HG02981 (cell line): ENCODE measurements at regions not wholly inside any gene's neighbourhood (a gene's known extent, or its start where the extent isn't known, plus 50 kb on each side); places are given as distances from the start of the nearest gene placed in this dataset.
"Not testable (repeated sequence)": the region's sequence is repeated elsewhere in the genome, so short reads cannot be mapped to it uniquely, and the experiment has no call there.

Experiments
- ATAC-seq: cut with Tn5 transposase; IDR thresholded peaks from one replicate; pipeline ENCODE4 v1.9.1; 2021; ENCODE audit warnings: mild to moderate bottlenecking, moderate library complexity; ENCODE audit not compliant: unreplicated experiment

- ATAC-seq, result no peak
Measured at GRCh38 chr2:105504459-105504858, 105.6 kb upstream of the FHL2 start.

GRCh38 chr2:105502625-105503334, 103.9 kb upstream of the FHL2 start:
- no peak for ATAC-seq

GRCh38 chr2:105498281-105498846, 99.5 kb upstream of the FHL2 start:
- no peak for ATAC-seq

- ATAC-seq, result no peak
Measured at GRCh38 chr2:105497094-105497493, 98.2 kb upstream of the FHL2 start.

GRCh38 chr2:105496271-105496670, 97.4 kb upstream of the FHL2 start:
- ATAC-seq, result no peak

- no peak for ATAC-seq
Measured at GRCh38 chr2:105494683-105495425, 96.0 kb upstream of the FHL2 start.

GRCh38 chr2:105490956-105491355, 92.1 kb upstream of the FHL2 start:
- no peak for ATAC-seq

GRCh38 chr2:105490204-105490603, 91.4 kb upstream of the FHL2 start:
- no peak for ATAC-seq

GRCh38 chr2:105489168-105489878, 90.5 kb upstream of the FHL2 start:
- no peak for ATAC-seq

GRCh38 chr2:105488285-105488684, 89.4 kb upstream of the FHL2 start:
- no peak for ATAC-seq

- ATAC-seq, result no peak
Measured at GRCh38 chr2:105487142-105488069, 88.6 kb upstream of the FHL2 start.

- ATAC-seq, result no peak
Measured at GRCh38 chr2:105486762-105487141, 87.9 kb upstream of the FHL2 start.

- ATAC-seq, result no peak
Measured at GRCh38 chr2:105478670-105479069, 79.8 kb upstream of the FHL2 start.

GRCh38 chr2:105477050-105477620, 78.3 kb upstream of the FHL2 start:
- not testable (repeated sequence) for ATAC-seq

- ATAC-seq, result no peak
Measured at GRCh38 chr2:105473011-105473410, 74.2 kb upstream of the FHL2 start.

- ATAC-seq, result no peak
Measured at GRCh38 chr2:105470979-105471378, 72.1 kb upstream of the FHL2 start.

GRCh38 chr2:105469781-105470180, 70.9 kb upstream of the FHL2 start:
- no peak for ATAC-seq

GRCh38 chr2:105468582-105469042, 69.8 kb upstream of the FHL2 start:
- ATAC-seq, result no peak

- no peak for ATAC-seq
Measured at GRCh38 chr2:105464325-105464724, 65.5 kb upstream of the FHL2 start.
